NCI-H524 treated with DMSO at 0.1 percent for 48 hours (cell line): ENCODE measurements at regions not wholly inside any gene's neighbourhood (a gene's known extent, or its start where the extent isn't known, plus 50 kb on each side); places are given as distances from the start of the nearest gene placed in this dataset.
"Not testable (repeated sequence)": the region's sequence is repeated elsewhere in the genome, so short reads cannot be mapped to it uniquely, and the experiment has no call there.

Experiments
- DNase-seq: peaks from one replicate; lab custom pipeline; 2025; lab: John Stamatoyannopoulos, UW

GRCh38 chr10:65273115-65273514 lies 1652.7 kb upstream of the LRRTM3 start:
- no peak for DNase-seq

DNA sequence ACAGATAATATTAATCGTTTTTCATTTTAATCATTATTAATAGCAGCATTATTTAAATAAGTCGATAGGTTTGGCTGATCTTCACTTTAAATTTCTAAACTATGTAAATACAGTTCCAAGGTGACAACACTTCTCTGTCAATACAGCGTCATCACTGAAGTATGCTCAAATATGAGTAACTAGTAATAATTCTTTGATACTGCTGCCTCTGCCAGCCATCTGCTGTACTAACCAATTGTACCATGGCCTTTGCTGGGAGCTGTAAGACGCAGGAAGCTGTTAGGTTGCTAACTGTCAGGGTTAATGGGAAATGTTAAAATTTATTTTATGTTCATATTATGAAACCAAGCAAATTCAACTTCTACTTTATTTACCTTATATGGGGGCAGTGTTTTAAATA lies 1650.5 kb upstream of the LRRTM3 start:
- DNase-seq = no peak

GRCh38 chr10:65284495-65285041 lies 1641.3 kb upstream of the LRRTM3 start:
- DNase-seq = no peak

DNA sequence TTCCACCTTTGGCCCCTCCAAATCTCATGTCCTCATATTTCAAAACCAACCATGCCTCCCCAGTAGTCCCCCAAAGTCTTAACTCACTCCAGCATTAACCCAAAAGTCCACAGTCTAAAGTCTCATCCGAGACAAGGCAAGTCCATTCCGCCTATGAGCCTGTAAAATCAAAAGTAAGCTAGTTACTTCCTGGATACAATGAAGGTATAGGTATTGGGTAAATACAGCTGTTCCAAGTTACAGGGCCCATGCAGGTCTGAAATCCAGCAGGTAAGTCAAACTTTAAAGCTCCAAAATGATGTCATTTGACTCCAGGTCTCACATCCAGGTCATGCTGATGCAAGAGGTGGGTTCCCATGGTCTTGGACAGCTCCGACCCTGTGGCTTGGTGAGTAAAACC lies 1640.1 kb upstream of the LRRTM3 start:
- DNase-seq = not testable (repeated sequence)

- DNase-seq = no peak
Observed at GRCh38 chr10:65291286-65291685, 1634.5 kb upstream of the LRRTM3 start.

DNA sequence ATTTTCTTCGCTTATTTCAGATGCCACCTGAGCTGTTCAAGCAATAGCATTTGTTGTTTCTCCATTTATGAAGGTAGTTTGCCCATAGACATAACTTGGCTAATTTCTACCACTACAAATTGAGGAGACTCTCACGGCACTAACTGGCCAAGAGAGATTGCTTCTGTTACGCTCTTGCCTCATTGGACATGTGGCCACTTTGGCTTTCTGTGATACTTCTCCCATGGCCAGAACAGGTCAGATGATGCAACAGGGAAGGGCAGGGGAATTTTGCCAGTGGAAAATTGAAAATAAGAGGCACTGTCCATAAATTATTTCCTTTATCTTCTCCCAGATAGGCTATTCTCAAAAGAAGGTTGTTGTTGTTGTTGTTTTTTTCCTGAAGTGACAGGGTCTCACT lies 1633.3 kb upstream of the LRRTM3 start:
- DNase-seq = no peak

- DNase-seq = no peak
Observed at GRCh38 chr10:65294329-65294728, 1631.5 kb upstream of the LRRTM3 start.

DNA sequence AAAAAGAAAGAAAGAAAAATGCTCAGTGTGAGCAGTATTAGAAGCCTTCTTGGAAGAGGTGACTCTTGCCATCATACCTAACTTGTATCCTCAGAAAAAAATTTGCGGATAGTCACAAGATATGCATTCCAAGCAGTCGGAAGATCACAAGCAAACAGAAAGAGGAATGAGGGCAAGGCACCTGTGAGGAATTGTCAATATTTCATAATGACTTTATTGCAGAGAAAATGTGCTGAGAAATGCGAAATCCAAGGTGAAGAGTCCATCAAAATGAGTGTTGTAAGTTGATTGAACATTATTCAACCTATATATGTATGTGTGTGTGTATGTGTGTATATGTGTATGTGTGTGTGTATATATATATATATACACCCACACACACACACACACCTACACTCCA lies 1624.7 kb upstream of the LRRTM3 start:
- DNase-seq = no peak

- no peak for DNase-seq
Observed at GRCh38 chr10:65306201-65306600, 1619.6 kb upstream of the LRRTM3 start.

DNA sequence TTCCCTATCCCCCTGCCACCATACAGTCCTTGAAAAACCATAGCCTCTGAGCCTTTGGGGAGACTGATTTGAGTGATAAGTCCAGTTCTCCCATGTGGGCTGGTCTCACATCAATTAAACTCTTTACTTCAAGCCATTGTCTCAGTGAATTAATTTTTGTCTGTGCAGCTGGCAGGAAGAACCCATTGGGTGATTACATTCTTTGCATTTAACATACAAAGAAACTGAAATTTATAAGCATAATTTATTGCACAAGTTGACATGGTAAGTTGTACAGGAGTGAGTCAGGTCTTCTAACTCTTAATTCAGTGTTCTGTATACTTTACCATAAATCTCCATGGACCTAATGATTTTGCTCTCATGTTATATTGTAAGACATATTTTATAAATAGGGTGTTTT lies 1613.0 kb upstream of the LRRTM3 start:
- no peak for DNase-seq

- no peak for DNase-seq
Observed at GRCh38 chr10:65313406-65313805, 1612.4 kb upstream of the LRRTM3 start.

- DNase-seq = no peak
Observed at GRCh38 chr10:65314253-65314652, 1611.6 kb upstream of the LRRTM3 start.

- DNase-seq = no peak
Observed at GRCh38 chr10:65319493-65319892, 1606.3 kb upstream of the LRRTM3 start.

GRCh38 chr10:65320236-65321026 lies 1605.4 kb upstream of the LRRTM3 start:
- DNase-seq = no peak

- DNase-seq = no peak
Observed at GRCh38 chr10:65323802-65324201, 1602.0 kb upstream of the LRRTM3 start.

- no peak for DNase-seq
Observed at GRCh38 chr10:65325913-65326312, 1599.9 kb upstream of the LRRTM3 start.

- DNase-seq = no peak
Observed at GRCh38 chr10:65328486-65328885, 1597.3 kb upstream of the LRRTM3 start.

GRCh38 chr10:65335311-65335710 lies 1590.5 kb upstream of the LRRTM3 start:
- no peak for DNase-seq

DNA sequence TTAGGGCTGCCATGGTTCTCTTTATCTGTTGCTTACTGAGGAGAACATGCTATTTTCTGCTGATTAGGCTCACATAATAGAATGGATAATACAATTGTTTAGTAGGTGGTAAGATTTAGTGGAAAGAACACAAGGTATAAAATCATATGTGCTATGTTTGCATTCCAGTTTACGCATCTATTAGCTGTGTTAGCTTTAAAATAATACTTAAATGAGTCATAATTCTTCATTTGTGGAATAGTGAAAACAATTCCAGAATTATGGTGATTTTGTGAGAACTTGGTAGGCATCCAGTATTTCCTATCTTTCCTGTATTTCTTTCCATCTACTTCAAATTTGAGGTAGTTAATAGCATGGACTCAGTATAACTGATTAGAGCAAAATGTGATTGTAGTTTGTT lies 1585.5 kb upstream of the LRRTM3 start:
- no peak for DNase-seq

- DNase-seq = no peak
Observed at GRCh38 chr10:65341323-65341925, 1584.4 kb upstream of the LRRTM3 start.

DNA sequence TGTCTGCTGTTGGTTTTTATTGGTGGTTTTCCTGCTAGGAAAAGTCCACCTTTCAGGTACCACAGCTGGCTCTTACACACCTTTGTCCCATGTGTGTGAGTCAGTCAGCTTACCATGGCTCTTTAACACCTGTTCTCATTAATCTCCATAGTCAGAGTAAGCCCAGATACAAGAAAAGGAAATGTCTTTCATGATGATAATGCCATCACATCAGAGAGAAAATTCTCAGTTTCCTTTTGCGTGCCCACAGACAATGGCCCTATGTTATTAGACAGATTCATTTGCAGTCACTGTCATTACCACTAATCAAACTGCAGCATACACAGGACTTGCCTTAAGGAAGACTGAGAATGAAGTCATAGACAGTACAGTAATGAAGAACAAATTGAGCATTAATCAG lies 1583.6 kb upstream of the LRRTM3 start:
- DNase-seq = no peak

GRCh38 chr10:65346466-65346865 lies 1579.4 kb upstream of the LRRTM3 start:
- no peak for DNase-seq

- DNase-seq = no peak
Observed at GRCh38 chr10:65348637-65349036, 1577.2 kb upstream of the LRRTM3 start.

- DNase-seq = no peak
Observed at GRCh38 chr10:65350611-65351010, 1575.2 kb upstream of the LRRTM3 start.
